ENCODE measurements at regions not wholly inside any gene's neighbourhood (a gene's known extent, or its start where the extent isn't known, plus 50 kb on each side); places are given as distances from the start of the nearest gene placed in this dataset.

DNA sequence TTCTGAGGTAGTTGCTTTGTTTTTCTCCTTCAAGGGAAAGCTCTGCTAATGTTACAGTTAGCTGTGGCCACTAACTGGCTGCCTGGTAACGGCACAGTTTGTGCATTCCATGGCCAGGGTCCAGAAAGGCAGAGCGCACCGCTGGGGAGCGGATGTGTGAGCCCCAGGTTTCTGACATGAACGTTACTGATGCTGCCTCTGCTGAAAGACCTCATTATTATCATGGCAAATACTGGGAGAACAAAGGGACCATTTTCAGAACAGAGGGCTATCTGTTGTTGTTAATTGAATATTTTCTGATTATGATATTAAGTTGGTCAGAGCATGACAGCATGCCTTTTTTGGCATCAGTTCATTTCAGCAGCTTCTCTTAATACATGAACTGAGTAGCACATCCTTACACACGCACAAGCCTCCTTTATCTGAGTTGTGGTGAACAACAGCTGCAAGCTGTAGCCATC, 134.1 kb downstream of the NUDT12 start:
- H3K36me3 ChIP-seq (ENCODE audit: control insufficient read depth in 2 of 2, insufficient read depth in 2 of 2, low read length in 2 of 2): no peaks in the 10 kb centered on the region
- no peak overlapping the region for H3K27ac ChIP-seq (ENCODE audit: low read length)
- H3K27me3 ChIP-seq (ENCODE audit: control insufficient read depth in 1 of 2, insufficient read depth in 2 of 2, low read length in 2 of 2): no peaks in the 10 kb centered on the region
- H3K4me1 ChIP-seq (ENCODE audit: control insufficient read depth, insufficient read depth, low read length): no peaks in the 10 kb centered on the region
- no peaks in the 10 kb centered on the region for H3K9me3 ChIP-seq (ENCODE audit: control insufficient read depth in 2 of 2, low read length in 2 of 2)
- no peak overlapping the region for H3K9ac ChIP-seq (ENCODE audit: low read length in 2 of 2)
- H3K4me3 ChIP-seq (ENCODE audit: low read length in 2 of 2): peak overlapping the region in 1 of 2 donors; percentile 44

DNA sequence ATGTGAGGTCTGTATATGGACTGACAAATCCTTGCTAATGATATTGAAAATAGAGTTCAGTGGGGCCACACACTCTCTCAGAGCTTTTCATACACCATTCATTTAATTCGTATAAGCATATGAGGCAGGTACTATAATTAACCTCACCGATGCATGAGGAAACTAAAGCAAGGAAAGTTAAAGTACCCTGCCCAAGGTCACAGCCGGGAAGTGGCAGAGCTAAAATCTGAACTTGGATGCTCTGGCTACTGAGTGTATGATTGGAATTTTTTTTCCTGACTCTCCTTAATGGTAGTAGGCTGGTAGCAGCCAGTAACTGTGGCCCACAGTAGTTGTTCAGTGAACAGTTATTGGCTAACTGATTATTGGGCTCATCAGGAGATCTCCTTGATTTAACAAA, 135.3 kb downstream of the NUDT12 start:
- Histone ChIP-seq H3K36me3 (ENCODE audit: control insufficient read depth in 2 of 2, insufficient read depth in 2 of 2, low read length in 2 of 2) (no peaks in the 10 kb centered on the region), H3K9me3 (ENCODE audit: control insufficient read depth in 2 of 2, low read length in 2 of 2) (no peaks in the 10 kb centered on the region), H3K27ac (ENCODE audit: low read length) (no peak overlapping the region), H3K9ac (ENCODE audit: low read length in 2 of 2) (no peak overlapping the region), H3K27me3 (ENCODE audit: control insufficient read depth in 1 of 2, insufficient read depth in 2 of 2, low read length in 2 of 2) (no peaks in the 10 kb centered on the region), H3K4me3 (ENCODE audit: low read length in 2 of 2) (no peak overlapping the region), H3K4me1 (ENCODE audit: control insufficient read depth, insufficient read depth, low read length) (no peaks in the 10 kb centered on the region)

DNA sequence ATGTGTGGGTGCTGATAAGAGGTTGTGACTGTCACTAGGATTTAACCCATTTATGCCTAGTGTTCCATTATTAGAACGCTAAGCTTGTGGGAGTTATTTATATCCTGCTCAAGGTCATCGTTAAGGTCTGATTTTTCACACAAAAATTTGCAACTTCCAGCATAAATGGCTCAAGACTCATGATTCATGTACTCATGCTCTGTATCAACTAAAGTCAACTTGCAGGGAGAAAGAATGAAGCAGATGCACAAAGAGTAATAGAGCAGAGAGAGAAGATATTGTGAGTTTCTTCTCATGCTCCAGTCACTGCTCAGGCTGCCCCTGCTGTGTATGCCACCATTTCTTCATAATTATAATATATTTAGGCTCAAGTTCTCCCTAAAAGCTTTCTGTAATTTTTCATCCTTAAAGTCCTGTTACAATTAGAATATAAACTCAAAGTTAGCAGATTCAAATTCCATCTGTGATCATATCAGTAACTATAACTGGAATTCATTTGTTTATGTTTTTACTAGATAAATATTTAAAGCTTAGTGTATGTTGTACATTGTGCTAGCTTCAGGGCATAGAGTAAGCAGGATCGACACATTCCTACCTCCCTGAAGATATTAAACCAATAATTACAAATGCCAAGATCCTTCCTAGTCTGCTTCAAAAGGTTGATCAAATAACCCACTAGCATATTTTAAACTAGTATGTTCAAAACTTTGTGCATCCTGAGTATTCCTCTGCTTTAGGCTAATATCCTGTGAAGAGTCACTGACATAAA, 136.7 kb downstream of the NUDT12 start:
- H3K27ac ChIP-seq (ENCODE audit: low read length): no peak overlapping the region
- H3K4me3 ChIP-seq (ENCODE audit: low read length in 2 of 2): no peak overlapping the region
- H3K27me3 ChIP-seq (ENCODE audit: control insufficient read depth in 1 of 2, insufficient read depth in 2 of 2, low read length in 2 of 2): no peaks in the 10 kb centered on the region
- no peaks in the 10 kb centered on the region for H3K36me3 ChIP-seq (ENCODE audit: control insufficient read depth in 2 of 2, insufficient read depth in 2 of 2, low read length in 2 of 2)
- no peaks in the 10 kb centered on the region for H3K4me1 ChIP-seq (ENCODE audit: control insufficient read depth, insufficient read depth, low read length)
- no peak overlapping the region for H3K9ac ChIP-seq (ENCODE audit: low read length in 2 of 2)
- H3K9me3 ChIP-seq (ENCODE audit: control insufficient read depth in 2 of 2, low read length in 2 of 2): no peaks in the 10 kb centered on the region

DNA sequence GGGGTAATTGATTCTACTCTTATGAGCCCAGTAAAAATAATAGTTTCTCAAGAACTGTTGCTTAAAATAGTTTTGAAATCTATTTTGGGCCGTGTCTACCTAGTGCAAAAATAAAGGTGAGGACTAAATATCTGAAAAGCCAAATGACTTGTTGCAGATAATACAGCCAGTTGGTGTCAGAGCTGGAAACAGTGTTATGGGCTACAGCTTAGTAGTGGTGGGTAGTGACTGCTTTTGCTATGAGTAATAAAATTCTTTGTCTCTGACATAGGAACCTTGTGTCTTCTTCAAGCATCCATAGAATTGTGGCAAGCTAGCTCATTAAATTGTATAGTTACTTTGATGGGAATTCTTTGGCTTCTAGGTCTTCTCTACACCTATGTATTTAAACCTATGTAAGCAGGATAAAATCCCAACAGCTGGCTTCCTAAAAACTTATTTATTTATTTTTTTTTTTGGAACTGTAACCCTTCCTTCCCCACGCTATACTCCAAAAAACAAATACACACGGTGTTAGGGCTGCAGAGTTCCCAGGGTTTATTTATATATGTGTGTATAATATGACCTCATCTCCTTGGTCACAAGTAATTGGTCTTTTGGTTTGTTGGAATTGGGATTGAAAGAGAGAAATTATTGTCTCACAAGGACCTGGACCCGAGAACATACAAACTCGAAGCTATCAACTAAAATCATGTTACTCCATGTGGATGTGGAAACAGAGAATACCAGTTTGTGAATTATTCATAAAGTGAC, 138.0 kb downstream of the NUDT12 start:
- Histone ChIP-seq H3K4me1 (ENCODE audit: control insufficient read depth, insufficient read depth, low read length) (no peaks in the 10 kb centered on the region), H3K27me3 (ENCODE audit: control insufficient read depth in 1 of 2, insufficient read depth in 2 of 2, low read length in 2 of 2) (no peaks in the 10 kb centered on the region), H3K27ac (ENCODE audit: low read length) (no peak overlapping the region), H3K9ac (ENCODE audit: low read length in 2 of 2) (no peak overlapping the region), H3K4me3 (ENCODE audit: low read length in 2 of 2) (no peak overlapping the region), H3K36me3 (ENCODE audit: control insufficient read depth in 2 of 2, insufficient read depth in 2 of 2, low read length in 2 of 2) (no peaks in the 10 kb centered on the region), H3K9me3 (ENCODE audit: control insufficient read depth in 2 of 2, low read length in 2 of 2) (no peaks in the 10 kb centered on the region)

DNA sequence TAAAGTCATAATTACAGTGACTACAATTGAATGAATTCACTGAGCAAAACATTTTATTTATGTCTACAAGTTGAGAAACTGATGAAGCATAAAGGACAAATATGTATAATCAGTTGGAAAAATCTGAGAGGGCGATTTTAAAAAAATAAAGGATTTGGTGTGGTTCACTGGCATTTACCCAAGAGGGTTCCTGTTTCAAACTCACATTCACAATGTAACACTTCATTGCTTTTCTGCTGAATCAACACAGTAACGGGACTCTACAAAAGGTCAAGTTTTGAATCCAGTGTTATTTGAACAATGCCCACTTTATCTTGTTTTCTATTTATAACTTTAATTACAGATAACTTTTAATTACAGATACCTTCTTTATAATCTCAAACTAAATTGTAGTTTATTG, 138.6 kb downstream of the NUDT12 start:
- no peak overlapping the region for H3K27ac ChIP-seq (ENCODE audit: low read length)
- H3K27me3 ChIP-seq (ENCODE audit: control insufficient read depth in 1 of 2, insufficient read depth in 2 of 2, low read length in 2 of 2): no peaks in the 10 kb centered on the region
- H3K4me1 ChIP-seq (ENCODE audit: control insufficient read depth, insufficient read depth, low read length): no peaks in the 10 kb centered on the region
- no peaks in the 10 kb centered on the region for H3K36me3 ChIP-seq (ENCODE audit: control insufficient read depth in 2 of 2, insufficient read depth in 2 of 2, low read length in 2 of 2)
- H3K9ac ChIP-seq (ENCODE audit: low read length in 2 of 2): no peak overlapping the region
- no peak overlapping the region for H3K4me3 ChIP-seq (ENCODE audit: low read length in 2 of 2)
- no peaks in the 10 kb centered on the region for H3K9me3 ChIP-seq (ENCODE audit: control insufficient read depth in 2 of 2, low read length in 2 of 2)

DNA sequence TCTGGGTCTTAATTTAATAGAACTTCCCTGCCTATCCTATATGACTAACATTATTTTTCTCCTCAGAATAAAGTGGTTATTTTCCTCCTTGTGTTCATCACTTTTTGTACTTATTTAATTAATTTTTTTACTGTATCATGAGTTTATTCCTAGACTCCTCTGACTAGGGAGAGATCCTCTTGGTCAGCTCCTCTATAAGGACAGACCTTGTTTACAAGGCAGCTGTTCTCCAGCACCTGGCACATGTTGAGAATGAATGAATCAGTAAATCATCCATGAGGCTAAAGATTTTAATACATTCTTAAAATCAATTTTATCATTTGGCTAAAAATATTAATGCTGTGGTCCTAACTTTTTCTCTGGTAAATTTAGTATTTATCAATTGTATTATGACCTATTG, 139.8 kb downstream of the NUDT12 start:
- Histone ChIP-seq H3K36me3 (ENCODE audit: control insufficient read depth in 2 of 2, insufficient read depth in 2 of 2, low read length in 2 of 2) (no peaks in the 10 kb centered on the region), H3K4me3 (ENCODE audit: low read length in 2 of 2) (no peak overlapping the region), H3K9me3 (ENCODE audit: control insufficient read depth in 2 of 2, low read length in 2 of 2) (no peaks in the 10 kb centered on the region), H3K27ac (ENCODE audit: low read length) (no peak overlapping the region), H3K27me3 (ENCODE audit: control insufficient read depth in 1 of 2, insufficient read depth in 2 of 2, low read length in 2 of 2) (no peaks in the 10 kb centered on the region), H3K4me1 (ENCODE audit: control insufficient read depth, insufficient read depth, low read length) (no peaks in the 10 kb centered on the region), H3K9ac (ENCODE audit: low read length in 2 of 2) (no peak overlapping the region)

DNA sequence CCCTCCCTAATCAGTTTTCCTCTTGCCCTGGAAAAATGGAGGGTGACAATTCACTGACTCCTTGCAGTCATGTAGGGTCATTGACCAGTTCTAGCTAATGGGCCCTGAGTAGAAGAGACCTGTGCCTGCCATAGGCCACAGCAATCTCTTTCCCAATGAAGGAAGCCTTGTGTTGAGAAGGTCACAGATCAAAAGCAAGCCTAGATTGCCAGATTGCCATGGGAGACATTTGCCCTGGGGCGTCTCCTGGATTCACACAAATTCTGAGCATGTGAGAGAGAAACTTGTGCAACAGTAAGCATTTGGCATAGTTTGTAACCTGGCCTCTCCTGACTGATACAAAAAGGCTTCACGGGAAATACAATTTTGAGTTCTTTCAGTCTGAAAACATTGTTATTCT, 148.0 kb downstream of the NUDT12 start:
- Histone ChIP-seq H3K4me3 (ENCODE audit: low read length in 2 of 2) (no peak overlapping the region), H3K27me3 (ENCODE audit: control insufficient read depth in 1 of 2, insufficient read depth in 2 of 2, low read length in 2 of 2) (no peaks in the 10 kb centered on the region), H3K27ac (ENCODE audit: low read length) (no peak overlapping the region), H3K9me3 (ENCODE audit: control insufficient read depth in 2 of 2, low read length in 2 of 2) (no peaks in the 10 kb centered on the region), H3K36me3 (ENCODE audit: control insufficient read depth in 2 of 2, insufficient read depth in 2 of 2, low read length in 2 of 2) (no peaks in the 10 kb centered on the region), H3K4me1 (ENCODE audit: control insufficient read depth, insufficient read depth, low read length) (no peaks in the 10 kb centered on the region), H3K9ac (ENCODE audit: low read length in 2 of 2) (no peak overlapping the region)

DNA sequence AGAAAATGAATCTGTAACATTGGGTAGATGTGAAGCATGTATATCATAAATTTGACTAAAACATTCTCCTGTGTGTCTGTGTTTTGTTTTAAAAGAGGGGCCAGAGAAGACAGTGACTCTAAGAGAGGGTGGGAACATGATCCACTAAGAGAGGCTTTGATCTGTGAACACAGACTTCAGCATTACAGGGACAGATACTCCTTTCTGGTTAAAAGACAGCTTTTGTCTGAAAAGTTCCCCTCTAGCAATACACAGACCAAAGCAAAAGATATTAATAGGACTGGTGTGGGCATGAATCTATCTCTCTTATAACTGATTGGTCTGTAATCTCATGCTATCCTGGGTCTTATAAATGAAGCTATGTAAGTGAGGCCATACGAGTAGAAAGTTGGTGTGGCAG, 150.9 kb downstream of the NUDT12 start:
- H3K4me3 ChIP-seq (ENCODE audit: low read length in 2 of 2): no peak overlapping the region
- no peaks in the 10 kb centered on the region for H3K27me3 ChIP-seq (ENCODE audit: control insufficient read depth in 1 of 2, insufficient read depth in 2 of 2, low read length in 2 of 2)
- no peak overlapping the region for H3K27ac ChIP-seq (ENCODE audit: low read length)
- H3K9ac ChIP-seq (ENCODE audit: low read length in 2 of 2): no peak overlapping the region
- no peaks in the 10 kb centered on the region for H3K4me1 ChIP-seq (ENCODE audit: control insufficient read depth, insufficient read depth, low read length)
- no peaks in the 10 kb centered on the region for H3K36me3 ChIP-seq (ENCODE audit: control insufficient read depth in 2 of 2, insufficient read depth in 2 of 2, low read length in 2 of 2)
- no peaks in the 10 kb centered on the region for H3K9me3 ChIP-seq (ENCODE audit: control insufficient read depth in 2 of 2, low read length in 2 of 2)

DNA sequence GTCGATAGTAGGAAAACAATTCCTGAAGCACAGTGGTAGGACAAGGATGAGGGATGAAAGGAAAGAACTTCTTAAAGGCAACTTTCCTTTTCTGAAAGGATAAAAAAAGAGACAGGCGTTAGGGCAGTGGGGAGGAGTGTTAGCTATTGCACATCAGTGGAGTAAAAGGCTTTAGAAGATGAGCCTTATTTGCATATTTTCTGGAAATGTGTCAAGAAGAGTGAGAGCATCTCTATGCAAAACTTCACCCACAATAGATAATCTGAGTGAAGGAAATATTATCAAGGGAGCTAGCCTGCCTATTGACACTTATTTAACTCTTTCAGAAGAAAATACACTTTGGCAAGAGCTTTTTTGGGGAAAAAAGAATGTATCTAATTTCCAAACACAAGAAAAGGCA, 151.6 kb downstream of the MACIR start:
- no peaks in the 10 kb centered on the region for H3K27me3 ChIP-seq (ENCODE audit: control insufficient read depth in 1 of 2, insufficient read depth in 2 of 2, low read length in 2 of 2)
- no peak overlapping the region for H3K27ac ChIP-seq (ENCODE audit: low read length)
- no peak overlapping the region for H3K4me3 ChIP-seq (ENCODE audit: low read length in 2 of 2)
- H3K4me1 ChIP-seq (ENCODE audit: control insufficient read depth, insufficient read depth, low read length): no peaks in the 10 kb centered on the region
- no peaks in the 10 kb centered on the region for H3K9me3 ChIP-seq (ENCODE audit: control insufficient read depth in 2 of 2, low read length in 2 of 2)
- no peak overlapping the region for H3K9ac ChIP-seq (ENCODE audit: low read length in 2 of 2)
- no peaks in the 10 kb centered on the region for H3K36me3 ChIP-seq (ENCODE audit: control insufficient read depth in 2 of 2, insufficient read depth in 2 of 2, low read length in 2 of 2)

DNA sequence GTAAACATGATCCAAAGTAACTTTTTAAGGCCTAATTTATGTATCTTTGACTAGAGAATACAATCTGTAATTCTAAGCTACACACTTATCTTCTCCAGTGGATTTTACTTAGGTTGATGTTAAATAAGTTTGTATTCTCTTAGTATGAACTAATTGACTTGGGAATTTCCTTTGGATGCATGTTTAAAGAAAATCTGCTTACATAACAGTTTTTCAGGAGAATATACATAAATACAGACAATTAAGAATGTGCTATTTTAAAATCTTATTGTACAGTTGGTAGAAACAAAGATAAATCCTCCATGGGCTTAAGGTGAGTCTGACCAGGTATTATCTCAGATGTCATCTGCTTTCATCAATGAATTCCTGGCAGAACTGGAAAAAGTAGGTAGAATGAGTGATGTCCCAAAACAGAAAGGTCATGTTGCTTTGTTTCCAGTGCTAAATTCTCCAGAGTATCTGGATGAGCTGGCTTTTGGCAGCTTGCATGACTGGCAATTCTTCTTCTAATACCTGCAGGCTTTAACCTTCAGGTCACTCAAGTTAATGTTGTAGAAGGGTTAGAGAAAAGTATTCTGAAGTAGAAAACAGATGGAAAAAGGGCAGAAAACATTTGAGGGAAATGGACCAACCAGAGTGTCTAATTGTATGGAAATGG, 150.6 kb downstream of the MACIR start:
- Histone ChIP-seq H3K9me3 (ENCODE audit: control insufficient read depth in 2 of 2, low read length in 2 of 2) (no peaks in the 10 kb centered on the region), H3K36me3 (ENCODE audit: control insufficient read depth in 2 of 2, insufficient read depth in 2 of 2, low read length in 2 of 2) (no peaks in the 10 kb centered on the region), H3K4me1 (ENCODE audit: control insufficient read depth, insufficient read depth, low read length) (no peaks in the 10 kb centered on the region), H3K27me3 (ENCODE audit: control insufficient read depth in 1 of 2, insufficient read depth in 2 of 2, low read length in 2 of 2) (no peaks in the 10 kb centered on the region), H3K27ac (ENCODE audit: low read length) (no peak overlapping the region), H3K9ac (ENCODE audit: low read length in 2 of 2) (no peak overlapping the region), H3K4me3 (ENCODE audit: low read length in 2 of 2) (no peak overlapping the region)
